Erythroblast (primary cell): ENCODE measurements at regions not wholly inside any gene's neighbourhood (a gene's known extent, or its start where the extent isn't known, plus 50 kb on each side); places are given as distances from the start of the nearest gene placed in this dataset.

Experiments
- GATA1 ChIP-seq: IDR thresholded peaks from 2 replicates; pipeline ENCODE4 v1.6.1; 2011; ENCODE audit warnings: low read depth, mild to moderate bottlenecking, control low read depth, low read length, moderate library complexity
- POLR2A ChIP-seq: IDR thresholded peaks from 2 replicates; pipeline ENCODE4 v1.6.1; 2011; ENCODE audit warnings: mild to moderate bottlenecking, low read length

GRCh38 chr22:48049116-48049515, 1286.7 kb downstream of the TBC1D22A start:
- TF ChIP-seq POLR2A (no peak), GATA1 (no peak)
